Astrocyte (in vitro differentiated cells and primary cell): ENCODE measurements at regions not wholly inside any gene's neighbourhood (a gene's known extent, or its start where the extent isn't known, plus 50 kb on each side); places are given as distances from the start of the nearest gene placed in this dataset.

ENCODE experiments used
- DNase-seq: peaks from one replicate; pipeline ENCODE4 v3.0.0-alpha.2; 2010; ENCODE audit warnings: low read depth
- FAIRE-seq: peaks from 2 replicates; lab custom pipeline; 2011; peaks lifted over from hg19 to GRCh38; lab: Jason Lieb, UNC
- H2AFZ ChIP-seq: 2 replicates; pipeline ENCODE4 v1.6.0; 2012; ENCODE audit warnings: low read depth, low read length, inconsistent platforms
- H3K27ac ChIP-seq: 2 replicates; pipeline ENCODE4 v1.5.1; 2011; ENCODE audit warnings: low read depth, low read length, inconsistent platforms
- H3K27me3 ChIP-seq: 2 replicates; pipeline ENCODE4 v1.6.0; 2011; ENCODE audit warnings: low read length, inconsistent platforms; ENCODE audit not compliant: insufficient read depth
- H3K36me3 ChIP-seq: 2 replicates; pipeline ENCODE4 v1.5.1; 2011; ENCODE audit warnings: low read length, inconsistent platforms; ENCODE audit not compliant: insufficient read depth
- H3K4me1 ChIP-seq: 2 replicates; pipeline ENCODE4 v1.5.1; 2011; ENCODE audit warnings: low read length, inconsistent platforms; ENCODE audit not compliant: insufficient read depth
- H3K4me2 ChIP-seq: 2 replicates; pipeline ENCODE4 v1.6.0; 2012; ENCODE audit warnings: low read length, inconsistent platforms
- H3K4me3 ChIP-seq: 2 replicates; pipeline ENCODE4 v1.5.1; 2011; ENCODE audit warnings: low read depth, mild to moderate bottlenecking, low read length, inconsistent platforms; ENCODE audit not compliant: insufficient read depth
- H3K79me2 ChIP-seq: 2 replicates; pipeline ENCODE4 v1.6.0; 2012; ENCODE audit warnings: mild to moderate bottlenecking, low read length, inconsistent platforms; ENCODE audit not compliant: insufficient read depth
- H3K9ac ChIP-seq: 2 replicates; pipeline ENCODE4 v1.6.0; 2012; ENCODE audit warnings: mild to moderate bottlenecking, low read length, inconsistent platforms
- H3K9me3 ChIP-seq: 2 replicates; pipeline ENCODE4 v1.5.1; 2012; ENCODE audit warnings: low read depth, mild to moderate bottlenecking, low read length, inconsistent platforms; ENCODE audit not compliant: insufficient read depth
- H4K20me1 ChIP-seq: 2 replicates; pipeline ENCODE4 v1.6.0; 2012; ENCODE audit warnings: low read length, inconsistent platforms; ENCODE audit not compliant: insufficient read depth
- H3K27ac Mint-ChIP-seq: one replicate; pipeline ENCODE4 v1.8.0; 2021; ENCODE audit warnings: mild to moderate bottlenecking, mixed read lengths; ENCODE audit not compliant: unreplicated experiment
- H3K27me3 Mint-ChIP-seq: one replicate; pipeline ENCODE4 v1.8.0; 2021; ENCODE audit warnings: low read depth, mixed read lengths; ENCODE audit not compliant: unreplicated experiment
- H3K36me3 Mint-ChIP-seq: one replicate; pipeline ENCODE4 v1.8.0; 2021; ENCODE audit warnings: low read depth, mixed read lengths; ENCODE audit not compliant: unreplicated experiment
- H3K4me1 Mint-ChIP-seq: one replicate; pipeline ENCODE4 v1.8.0; 2021; ENCODE audit warnings: low read depth, mixed read lengths; ENCODE audit not compliant: unreplicated experiment
- H3K4me3 Mint-ChIP-seq: one replicate; pipeline ENCODE4 v1.8.0; 2021; ENCODE audit warnings: mild to moderate bottlenecking, moderate library complexity, mixed read lengths; ENCODE audit not compliant: unreplicated experiment
- H3K9me3 Mint-ChIP-seq: one replicate; pipeline ENCODE4 v1.8.0; 2021; ENCODE audit warnings: mild to moderate bottlenecking, mixed read lengths; ENCODE audit not compliant: unreplicated experiment
- CTCF ChIP-seq: IDR thresholded peaks from 2 replicates; pipeline ENCODE4 v1.5.1; 2011; ENCODE audit warnings: low read depth, mild to moderate bottlenecking, inconsistent platforms, low read length, moderate library complexity; ENCODE audit not compliant: insufficient read depth
- EZH2 ChIP-seq: IDR thresholded peaks from 2 replicates; pipeline ENCODE4 v1.6.1; 2012; ENCODE audit warnings: mild to moderate bottlenecking, low read length, inconsistent platforms; ENCODE audit not compliant: insufficient read depth

- no peak overlapping the region for H3K4me3 ChIP-seq
- peaks cover 5% of the 10 kb centered on the region for H3K4me1 Mint-ChIP-seq
Measured at GRCh38 chr5:124257048-124257447, 489.4 kb downstream of the ZNF608 start.

GRCh38 chr5:124253203-124253810, 493.1 kb downstream of the ZNF608 start:
- Histone ChIP-seq H3K9ac (no peak overlapping the region), H3K9me3 (no peaks in the 10 kb centered on the region), H3K4me3 (no peak overlapping the region), H3K4me1 (no peaks in the 10 kb centered on the region), H3K27ac (no peak overlapping the region), H3K27me3 (no peaks in the 10 kb centered on the region), H3K36me3 (no peaks in the 10 kb centered on the region), H2AFZ (no peak overlapping the region), H3K79me2 (no peaks in the 10 kb centered on the region), H3K4me2 (no peak overlapping the region), H4K20me1 (no peaks in the 10 kb centered on the region)
- no peak for FAIRE-seq
- no peak for TF ChIP-seq CTCF
- TF ChIP-seq EZH2 = no peak
- peaks cover 9% of the 10 kb centered on the region for H3K4me1 Mint-ChIP-seq
- peaks cover 8% of the 10 kb centered on the region for H3K9me3 Mint-ChIP-seq
- no peaks in the 10 kb centered on the region for H3K27me3 Mint-ChIP-seq
- H3K4me3 Mint-ChIP-seq = no peak overlapping the region
- no peak for DNase-seq
- H3K27ac Mint-ChIP-seq = no peak overlapping the region
- no peaks in the 10 kb centered on the region for H3K36me3 Mint-ChIP-seq

More at GRCh38 chr5:124257048-124257447, 489.4 kb downstream of the ZNF608 start:
- Histone ChIP-seq H4K20me1 (no peaks in the 10 kb centered on the region), H3K9ac (no peak overlapping the region), H3K9me3 (no peaks in the 10 kb centered on the region), H3K4me2 (no peak overlapping the region), H3K4me1 (no peaks in the 10 kb centered on the region), H2AFZ (no peak overlapping the region), H3K79me2 (no peaks in the 10 kb centered on the region), H3K27ac (no peak overlapping the region), H3K27me3 (no peaks in the 10 kb centered on the region), H3K36me3 (no peaks in the 10 kb centered on the region)
- Mint-ChIP-seq H3K27me3 (no peaks in the 10 kb centered on the region), H3K4me3 (no peak overlapping the region), H3K27ac (no peak overlapping the region), H3K9me3 (peaks cover 6% of the 10 kb centered on the region), H3K36me3 (no peaks in the 10 kb centered on the region)
- no peak for TF ChIP-seq CTCF
- DNase-seq (no peak), FAIRE-seq (no peak)

GRCh38 chr5:124252747-124253146, 493.7 kb downstream of the ZNF608 start:
- no peaks in the 10 kb centered on the region for H3K4me1 ChIP-seq
- no peaks in the 10 kb centered on the region for H4K20me1 ChIP-seq
- H3K4me1 Mint-ChIP-seq = peaks cover 9% of the 10 kb centered on the region
- no peaks in the 10 kb centered on the region for H3K27me3 Mint-ChIP-seq
- no peak overlapping the region for H3K9ac ChIP-seq
- no peak for FAIRE-seq
- TF ChIP-seq EZH2 = no peak
- no peak for TF ChIP-seq CTCF
- H3K9me3 ChIP-seq = no peaks in the 10 kb centered on the region
- no peak overlapping the region for H3K27ac ChIP-seq
- H3K4me3 ChIP-seq = no peak overlapping the region
- H3K79me2 ChIP-seq = no peaks in the 10 kb centered on the region
- H3K4me3 Mint-ChIP-seq = no peak overlapping the region
- H3K36me3 ChIP-seq = no peaks in the 10 kb centered on the region
- H3K9me3 Mint-ChIP-seq = peaks cover 8% of the 10 kb centered on the region
- no peak overlapping the region for H2AFZ ChIP-seq
- H3K27me3 ChIP-seq = no peaks in the 10 kb centered on the region
- DNase-seq = no peak
- H3K27ac Mint-ChIP-seq = no peak overlapping the region
- no peaks in the 10 kb centered on the region for H3K36me3 Mint-ChIP-seq
- H3K4me2 ChIP-seq = no peak overlapping the region
